Adrenal gland (tissue), 5 donors: ENCODE measurements at regions not wholly inside any gene's neighbourhood (a gene's known extent, or its start where the extent isn't known, plus 50 kb on each side); places are given as distances from the start of the nearest gene placed in this dataset.

ENCODE experiments used
- CTCF ChIP-seq, 6 experiments: fragments of 450-650 bp in 4 of 6; fragments of 200-600 bp in 2 of 6; sonication (generic) in 1 of 6; IDR thresholded peaks; 1 replicate in 5 of 6; 2 replicates in 1 of 6; pipeline versions ENCODE4 v1.5.1 to v1.8.0; 2016 to 2021; ENCODE audit warnings: antibody characterized with exemption in 6 of 6, mild to moderate bottlenecking in 2 of 6, moderate library complexity in 1 of 6
- POLR2A ChIP-seq, 2 donors: fragments of 450-650 bp; IDR thresholded peaks; one replicate each; pipeline ENCODE4 v1.6.1; 2017; ENCODE audit warnings: antibody characterized with exemption in 2 of 2, mild to moderate bottlenecking in 2 of 2, moderate library complexity in 1 of 2
- donor health status: DM: no; HTN: no; CAD: no.

GRCh38 chr1:117278531-117278930, 67.8 kb upstream of the VTCN1 start:
- TF ChIP-seq CTCF (IDR thresholded peaks at IDR 0.05) (no peak), POLR2A (IDR thresholded peaks at IDR 0.05) (no peak)
